Calu3 (cell line): ENCODE measurements at regions not wholly inside any gene's neighbourhood (a gene's known extent, or its start where the extent isn't known, plus 50 kb on each side); places are given as distances from the start of the nearest gene placed in this dataset.

Experiments used
- BruUV-seq: library from RNA; stranded (reverse); fragments of 400-500 nt; replicated peaks from 2 replicates; lab custom pipeline; 2021; lab: Mats Ljungman, UMichigan
- CTCF ChIA-PET: fragments of 300-600 bp; sonication (Branson Sonifier 250); formaldehyde crosslinking; loops from one replicate; lab custom pipeline; 2022; ENCODE audit warnings: antibody characterized with exemption; lab: Charles Lee
- DNase-seq: peaks from one replicate; pipeline ENCODE4 v3.0.0; 2022
- H3K27ac Mint-ChIP-seq: one replicate; pipeline ENCODE4 v1.8.0; 2022; ENCODE audit warnings: mixed read lengths; ENCODE audit not compliant: unreplicated experiment
- H3K27me3 Mint-ChIP-seq: one replicate; pipeline ENCODE4 v1.8.0; 2022; ENCODE audit warnings: mixed read lengths; ENCODE audit not compliant: unreplicated experiment
- H3K36me3 Mint-ChIP-seq: one replicate; pipeline ENCODE4 v1.8.0; 2022; ENCODE audit warnings: mild to moderate bottlenecking, moderate library complexity, mixed read lengths; ENCODE audit not compliant: insufficient read depth, unreplicated experiment
- H3K4me1 Mint-ChIP-seq: one replicate; pipeline ENCODE4 v1.8.0; 2022; ENCODE audit warnings: mild to moderate bottlenecking, low read depth, mixed read lengths; ENCODE audit not compliant: unreplicated experiment
- H3K4me3 Mint-ChIP-seq: one replicate; pipeline ENCODE4 v1.8.0; 2022; ENCODE audit warnings: mild to moderate bottlenecking, low read depth, moderate library complexity, mixed read lengths; ENCODE audit not compliant: unreplicated experiment
- H3K9me3 Mint-ChIP-seq: one replicate; pipeline ENCODE4 v1.8.0; 2022; ENCODE audit warnings: low read depth, mixed read lengths; ENCODE audit not compliant: unreplicated experiment
- intact Hi-C: fragments of 100-400 bp; cut with micrococcal nuclease; formaldehyde crosslinking; loops from one replicate; pipeline ENCODE4 v1.10.0; 2022; ENCODE audit not compliant: unreplicated experiment
- TF ChIP-seq, protein P1 (sequence below): fragments of 200-600 bp; IDR thresholded peaks from one replicate; pipeline ENCODE4 v1.8.0; 2022; ENCODE audit warnings: antibody characterized with exemption; ENCODE audit not compliant: unreplicated experiment

- no peaks in the 10 kb centered on the region for H3K9me3 Mint-ChIP-seq
- H3K4me3 Mint-ChIP-seq = no peak overlapping the region
- no peaks in the 10 kb centered on the region for H3K27me3 Mint-ChIP-seq
- intact Hi-C loops = no loop called here
- H3K4me1 Mint-ChIP-seq = no peaks in the 10 kb centered on the region
- no peaks in the 10 kb centered on the region for H3K36me3 Mint-ChIP-seq
- CTCF ChIA-PET = no interaction called here
- no peak overlapping the region for H3K27ac Mint-ChIP-seq
- TF ChIP-seq, protein P1, sequence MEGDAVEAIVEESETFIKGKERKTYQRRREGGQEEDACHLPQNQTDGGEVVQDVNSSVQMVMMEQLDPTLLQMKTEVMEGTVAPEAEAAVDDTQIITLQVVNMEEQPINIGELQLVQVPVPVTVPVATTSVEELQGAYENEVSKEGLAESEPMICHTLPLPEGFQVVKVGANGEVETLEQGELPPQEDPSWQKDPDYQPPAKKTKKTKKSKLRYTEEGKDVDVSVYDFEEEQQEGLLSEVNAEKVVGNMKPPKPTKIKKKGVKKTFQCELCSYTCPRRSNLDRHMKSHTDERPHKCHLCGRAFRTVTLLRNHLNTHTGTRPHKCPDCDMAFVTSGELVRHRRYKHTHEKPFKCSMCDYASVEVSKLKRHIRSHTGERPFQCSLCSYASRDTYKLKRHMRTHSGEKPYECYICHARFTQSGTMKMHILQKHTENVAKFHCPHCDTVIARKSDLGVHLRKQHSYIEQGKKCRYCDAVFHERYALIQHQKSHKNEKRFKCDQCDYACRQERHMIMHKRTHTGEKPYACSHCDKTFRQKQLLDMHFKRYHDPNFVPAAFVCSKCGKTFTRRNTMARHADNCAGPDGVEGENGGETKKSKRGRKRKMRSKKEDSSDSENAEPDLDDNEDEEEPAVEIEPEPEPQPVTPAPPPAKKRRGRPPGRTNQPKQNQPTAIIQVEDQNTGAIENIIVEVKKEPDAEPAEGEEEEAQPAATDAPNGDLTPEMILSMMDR = no peak
- BruUV-seq = no TSS peak
- no peak for DNase-seq
Measured at GRCh38 chr20:16132036-16132798, 441.0 kb downstream of the KIF16B start.

- CTCF ChIA-PET = interaction anchor here (0.6 kb wide), 1 partner anchor 385 kb away, joined by 4 read pairs; no protein-coding TSS in a partner anchor
- no TSS peak for BruUV-seq
- H3K9me3 Mint-ChIP-seq = no peaks in the 10 kb centered on the region
- no peaks in the 10 kb centered on the region for H3K36me3 Mint-ChIP-seq
- intact Hi-C loops = no loop called here
- H3K4me3 Mint-ChIP-seq = no peak overlapping the region
- H3K27me3 Mint-ChIP-seq = no peaks in the 10 kb centered on the region
- H3K27ac Mint-ChIP-seq = no peak overlapping the region
- no peak for DNase-seq
- TF ChIP-seq, protein P1 = no peak
- H3K4me1 Mint-ChIP-seq = no peaks in the 10 kb centered on the region
Measured at GRCh38 chr20:16129411-16129810, 443.8 kb downstream of the KIF16B start.

- no TSS peak for BruUV-seq
- DNase-seq = no peak
- Mint-ChIP-seq H3K27me3 (no peaks in the 10 kb centered on the region), H3K27ac (no peak overlapping the region), H3K4me1 (no peaks in the 10 kb centered on the region), H3K36me3 (no peaks in the 10 kb centered on the region), H3K4me3 (no peak overlapping the region), H3K9me3 (no peaks in the 10 kb centered on the region)
- CTCF ChIA-PET = no interaction called here
- TF ChIP-seq, protein P1 = no peak
- intact Hi-C loops = no loop called here
Measured at GRCh38 chr20:16128538-16129106, 444.6 kb downstream of the KIF16B start.

DNA sequence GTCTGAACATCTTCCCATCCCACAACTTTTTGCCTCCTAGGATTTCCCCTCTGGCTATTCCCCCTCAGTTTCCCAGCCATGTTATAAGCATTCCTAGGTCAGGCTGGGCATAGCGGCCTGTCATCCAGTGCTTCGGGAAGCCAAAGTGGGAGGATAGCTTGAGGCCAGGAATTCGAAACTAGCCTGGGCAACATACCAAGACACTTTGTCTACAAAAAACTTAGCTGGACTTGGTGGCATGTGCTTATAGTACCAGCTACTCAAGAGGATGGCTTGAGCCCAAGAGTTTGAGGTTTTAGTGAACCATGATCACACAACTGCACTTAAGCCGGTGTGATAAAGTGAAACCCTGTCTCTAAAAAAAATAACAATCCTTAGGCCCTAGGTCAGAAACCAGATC is 447.4 kb downstream of the KIF16B start:
- H3K27ac Mint-ChIP-seq = no peak overlapping the region
- H3K9me3 Mint-ChIP-seq = no peaks in the 10 kb centered on the region
- DNase-seq = no peak
- no peaks in the 10 kb centered on the region for H3K4me1 Mint-ChIP-seq
- BruUV-seq = no TSS peak
- no peaks in the 10 kb centered on the region for H3K36me3 Mint-ChIP-seq
- H3K4me3 Mint-ChIP-seq = no peak overlapping the region
- intact Hi-C loops = no loop called here
- CTCF ChIA-PET = no interaction called here
- TF ChIP-seq, protein P1 = no peak
- no peaks in the 10 kb centered on the region for H3K27me3 Mint-ChIP-seq
